Mesenchymal stem cell (in vitro differentiated cells and primary cell): ENCODE measurements at regions not wholly inside any gene's neighbourhood (a gene's known extent, or its start where the extent isn't known, plus 50 kb on each side); places are given as distances from the start of the nearest gene placed in this dataset.

Experiments used
- DNase-seq: peaks from one replicate; pipeline ENCODE4 v3.0.0-alpha.2; 2013
- H2AFZ ChIP-seq: one replicate; pipeline ENCODE4 v1.6.1; 2013; ENCODE audit warnings: low read depth, mild to moderate bottlenecking, control low read depth, inconsistent platforms, low read length, moderate library complexity
- H2AK5ac ChIP-seq: 2 replicates; pipeline ENCODE4 v1.6.1; 2013; ENCODE audit warnings: low read length, moderate library complexity, mild to moderate bottlenecking, inconsistent platforms; ENCODE audit not compliant: severe bottlenecking
- H2BK120ac ChIP-seq: one replicate; pipeline ENCODE4 v1.6.1; 2013; ENCODE audit warnings: low read depth, mild to moderate bottlenecking, inconsistent platforms, low read length, moderate library complexity
- H2BK12ac ChIP-seq, 2 experiments: one replicate each; pipeline ENCODE4 v1.6.1; 2013; ENCODE audit warnings: inconsistent platforms in 2 of 2, low read length in 2 of 2, mild to moderate bottlenecking in 2 of 2, moderate library complexity in 2 of 2, control low read depth in 1 of 2
- H2BK15ac ChIP-seq: one replicate; pipeline ENCODE4 v1.6.1; 2013; ENCODE audit warnings: mild to moderate bottlenecking, low read depth, inconsistent platforms; ENCODE audit not compliant: poor library complexity, severe bottlenecking
- H2BK5ac ChIP-seq: 2 replicates; pipeline ENCODE4 v1.6.1; 2013; ENCODE audit warnings: low read depth, mild to moderate bottlenecking, low read length, control low read depth, inconsistent platforms; ENCODE audit not compliant: poor library complexity, severe bottlenecking
- H3K14ac ChIP-seq, 2 experiments: one replicate each; pipeline ENCODE4 v1.6.1; 2013; ENCODE audit warnings: inconsistent platforms in 2 of 2, low read length in 2 of 2, control low read depth in 1 of 2, mild to moderate bottlenecking in 1 of 2, moderate library complexity in 1 of 2
- H3K18ac ChIP-seq, 2 experiments: one replicate each; pipeline ENCODE4 v1.6.1; 2013; ENCODE audit warnings: inconsistent platforms in 2 of 2, low read length in 2 of 2, control low read depth in 1 of 2, low read depth in 1 of 2, mild to moderate bottlenecking in 1 of 2
- H3K23ac ChIP-seq, 2 experiments: one replicate each; pipeline ENCODE4 v1.6.1; 2013; ENCODE audit warnings: inconsistent platforms in 2 of 2, low read length in 2 of 2, mild to moderate bottlenecking in 2 of 2, moderate library complexity in 2 of 2, control low read depth in 1 of 2
- H3K27ac ChIP-seq: 2 replicates; pipeline ENCODE4 v1.5.1; 2013; ENCODE audit warnings: mild to moderate bottlenecking, moderate library complexity, low read length, control low read depth, inconsistent platforms; ENCODE audit not compliant: poor library complexity, severe bottlenecking
- H3K27me3 ChIP-seq, 2 experiments: 2 replicates each; pipeline versions ENCODE4 v1.6.1 to v1.7.0; 2013; ENCODE audit warnings: low read length in 2 of 2, mild to moderate bottlenecking in 2 of 2, moderate library complexity in 2 of 2, control low read depth in 1 of 2, inconsistent platforms in 1 of 2; ENCODE audit not compliant: control insufficient read depth in 1 of 2, insufficient read depth in 1 of 2
- H3K36me3 ChIP-seq, 2 experiments: 2 replicates each; pipeline versions ENCODE4 v1.6.1 to v1.7.0; 2013; ENCODE audit warnings: low read length in 2 of 2, control low read depth in 1 of 2, inconsistent platforms in 1 of 2, low read depth in 1 of 2, mild to moderate bottlenecking in 1 of 2; ENCODE audit not compliant: insufficient read depth in 2 of 2, control insufficient read depth in 1 of 2
- H3K4ac ChIP-seq, 2 experiments: one replicate each; pipeline ENCODE4 v1.6.1; 2013; ENCODE audit warnings: inconsistent platforms in 2 of 2, low read length in 2 of 2, mild to moderate bottlenecking in 2 of 2, moderate library complexity in 2 of 2, control low read depth in 1 of 2, low read depth in 1 of 2
- H3K4me1 ChIP-seq: 2 replicates; pipeline ENCODE4 v1.6.1; 2013; ENCODE audit warnings: low read depth, low read length, control low read depth; ENCODE audit not compliant: control insufficient read depth, insufficient read depth
- H3K4me2 ChIP-seq: 2 replicates; pipeline ENCODE4 v1.6.1; 2013; ENCODE audit warnings: low read length, mild to moderate bottlenecking, inconsistent platforms; ENCODE audit not compliant: poor library complexity, severe bottlenecking
- H3K4me3 ChIP-seq, 2 experiments: 2 replicates each; pipeline versions ENCODE4 v1.5.1 to v1.7.0; 2013; ENCODE audit warnings: low read length in 2 of 2, mild to moderate bottlenecking in 2 of 2, control low read depth in 1 of 2, low read depth in 1 of 2; ENCODE audit not compliant: insufficient read depth in 1 of 2
- H3K79me1 ChIP-seq: replicated peaks from 2 replicates; pipeline ENCODE4 v1.6.1; 2013; ENCODE audit warnings: mild to moderate bottlenecking, control low read depth, low read length, inconsistent platforms; ENCODE audit not compliant: poor library complexity, severe bottlenecking
- H3K9ac ChIP-seq: 2 replicates; pipeline ENCODE4 v1.7.0; 2013; ENCODE audit warnings: mild to moderate bottlenecking, low read length, moderate library complexity
- H3K9me3 ChIP-seq: 2 replicates; pipeline ENCODE4 v1.7.0; 2013; ENCODE audit warnings: mild to moderate bottlenecking, low read length; ENCODE audit not compliant: control insufficient read depth
- H4K8ac ChIP-seq: one replicate; pipeline ENCODE4 v1.6.1; 2013; ENCODE audit warnings: inconsistent platforms, mild to moderate bottlenecking, low read length, moderate library complexity
- H4K91ac ChIP-seq: one replicate; pipeline ENCODE4 v1.6.1; 2013; ENCODE audit warnings: mild to moderate bottlenecking, low read length, inconsistent platforms
- WGBS: methylation state at CpG from one replicate; pipeline ENCODE4 v1.1.7; 2013; ENCODE audit warnings: mixed read lengths; 5-methylcytosine and 5-hydroxymethylcytosine counted together

- Histone ChIP-seq H2BK5ac (no peak overlapping the region), H3K4me3 (no peak overlapping the region), H3K4ac (no peak overlapping the region), H3K9ac (no peak overlapping the region), H2BK15ac (no peak overlapping the region), H3K4me2 (no peak overlapping the region), H3K9me3 (no peaks in the 10 kb centered on the region), H3K36me3 (no peaks in the 10 kb centered on the region), H3K18ac (no peak overlapping the region), H3K14ac (no peak overlapping the region), H2BK12ac (no peak overlapping the region), H2AK5ac (no peak overlapping the region), H2AFZ (no peak overlapping the region), H3K27ac (no peak overlapping the region), H4K8ac (no peak overlapping the region), H3K23ac (no peak overlapping the region), H4K91ac (no peak overlapping the region), H3K27me3 (no peaks in the 10 kb centered on the region), H3K4me1 (no peaks in the 10 kb centered on the region), H2BK120ac (no peak overlapping the region), H3K79me1 (no peaks in the 10 kb centered on the region)
- no peak for DNase-seq
- 66% methylated on average over 2 of the region's 2 CpGs for WGBS
Measured at GRCh38 chr11:36848660-36849059, 250.6 kb upstream of the RAG2 start.

- H4K91ac ChIP-seq = no peak overlapping the region
- H3K4me1 ChIP-seq = no peaks in the 10 kb centered on the region
- peaks cover 7% of the 10 kb centered on the region for H3K9me3 ChIP-seq
- H3K4me3 ChIP-seq = no peak overlapping the region
- no peak overlapping the region for H2BK120ac ChIP-seq
- H2BK12ac ChIP-seq = no peak overlapping the region
- 80% methylated on average over 2 of the region's 2 CpGs for WGBS
- no peak overlapping the region for H4K8ac ChIP-seq
- peaks cover 0 to 9% of the 10 kb centered on the region in 2 experiments for H3K27me3 ChIP-seq
- H3K27ac ChIP-seq = no peak overlapping the region
- H3K4me2 ChIP-seq = no peak overlapping the region
- H3K9ac ChIP-seq = no peak overlapping the region
- no peak overlapping the region for H3K14ac ChIP-seq
- H3K18ac ChIP-seq = no peak overlapping the region
- no peak overlapping the region for H2AFZ ChIP-seq
- H3K36me3 ChIP-seq = no peaks in the 10 kb centered on the region
- H3K4ac ChIP-seq = no peak overlapping the region
- no peaks in the 10 kb centered on the region for H3K79me1 ChIP-seq
- no peak for DNase-seq
- H2BK15ac ChIP-seq = no peak overlapping the region
- no peak overlapping the region for H2AK5ac ChIP-seq
- H3K23ac ChIP-seq = no peak overlapping the region
- no peak overlapping the region for H2BK5ac ChIP-seq
Measured at GRCh38 chr11:36840378-36840777, 242.3 kb upstream of the RAG2 start.

- H2BK120ac ChIP-seq = no peak overlapping the region
- no peak overlapping the region for H3K4me2 ChIP-seq
- H2BK15ac ChIP-seq = no peak overlapping the region
- H3K18ac ChIP-seq = no peak overlapping the region
- no peaks in the 10 kb centered on the region for H3K36me3 ChIP-seq
- no peak overlapping the region for H3K4ac ChIP-seq
- no peak overlapping the region for H3K27ac ChIP-seq
- no peak overlapping the region for H3K23ac ChIP-seq
- no peak overlapping the region for H3K9ac ChIP-seq
- H4K91ac ChIP-seq = no peak overlapping the region
- peaks cover 0 to 9% of the 10 kb centered on the region in 2 experiments for H3K27me3 ChIP-seq
- H2BK5ac ChIP-seq = no peak overlapping the region
- DNase-seq = no peak
- no peak overlapping the region for H2AK5ac ChIP-seq
- no CpG with 5 or more reads among the region's 1 CpG for WGBS
- no peak overlapping the region for H4K8ac ChIP-seq
- peaks cover 12% of the 10 kb centered on the region for H3K9me3 ChIP-seq
- H3K4me3 ChIP-seq = no peak overlapping the region
- H3K4me1 ChIP-seq = no peaks in the 10 kb centered on the region
- H2AFZ ChIP-seq = no peak overlapping the region
- H2BK12ac ChIP-seq = no peak overlapping the region
- H3K79me1 ChIP-seq = no peaks in the 10 kb centered on the region
- H3K14ac ChIP-seq = no peak overlapping the region
Measured at GRCh38 chr11:36837831-36838437, 239.9 kb upstream of the RAG2 start.

- no peak overlapping the region for H2AFZ ChIP-seq
- H3K14ac ChIP-seq = no peak overlapping the region
- no peak overlapping the region for H3K27ac ChIP-seq
- 86% methylated on average over 10 of the region's 10 CpGs for WGBS
- DNase-seq = no peak
- no peak overlapping the region for H4K91ac ChIP-seq
- H3K4me3 ChIP-seq = no peak overlapping the region
- no peak overlapping the region for H3K9ac ChIP-seq
- H3K79me1 ChIP-seq = no peaks in the 10 kb centered on the region
- no peak overlapping the region for H3K23ac ChIP-seq
- no peak overlapping the region for H2BK15ac ChIP-seq
- H2BK12ac ChIP-seq = no peak overlapping the region
- no peak overlapping the region for H2BK120ac ChIP-seq
- H3K27me3 ChIP-seq = no peaks in the 10 kb centered on the region
- no peak overlapping the region for H4K8ac ChIP-seq
- no peaks in the 10 kb centered on the region for H3K9me3 ChIP-seq
- H3K36me3 ChIP-seq = no peaks in the 10 kb centered on the region
- H3K18ac ChIP-seq = no peak overlapping the region
- H2AK5ac ChIP-seq = no peak overlapping the region
- H3K4ac ChIP-seq = no peak overlapping the region
- H3K4me1 ChIP-seq = no peaks in the 10 kb centered on the region
- H3K4me2 ChIP-seq = no peak overlapping the region
- no peak overlapping the region for H2BK5ac ChIP-seq
Measured at GRCh38 chr11:36825251-36825650, 227.2 kb upstream of the RAG2 start.
